ENCODE measurements at regions not wholly inside any gene's neighbourhood (a gene's known extent, or its start where the extent isn't known, plus 50 kb on each side); places are given as distances from the start of the nearest gene placed in this dataset.
"Not testable (repeated sequence)": the region's sequence is repeated elsewhere in the genome, so short reads cannot be mapped to it uniquely, and the experiment has no call there.

DNA sequence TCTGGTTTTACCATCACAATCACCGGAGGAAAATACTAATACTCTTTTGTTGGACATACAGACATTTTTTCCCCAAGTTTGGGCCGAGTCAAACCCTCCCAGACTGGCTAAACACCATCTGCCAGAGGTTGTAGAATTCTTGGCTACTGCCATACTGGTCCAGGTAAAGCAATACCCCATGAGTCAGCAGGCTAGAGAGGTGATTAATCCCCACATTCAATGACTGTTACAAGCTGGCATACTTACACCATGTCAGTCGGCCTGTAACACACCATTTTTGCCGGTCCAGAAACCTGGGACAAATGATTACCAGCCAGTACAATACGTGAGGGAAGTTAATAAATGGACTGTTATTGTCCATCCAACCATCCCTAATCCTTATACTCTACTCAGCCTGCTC lies 923.9 kb upstream of the AMELY start:
- Mint-ChIP-seq H3K27ac (no peak overlapping the region), H3K4me1 (ENCODE audit: low read depth) (no peaks in the 10 kb centered on the region), H3K9me3 (no peaks in the 10 kb centered on the region), H3K27me3 (ENCODE audit: low read depth) (no peaks in the 10 kb centered on the region), H3K36me3 (ENCODE audit: low read depth) (no peaks in the 10 kb centered on the region), H3K4me3 (no peak overlapping the region)
- no peak for DNase-seq (ENCODE audit: low spot score)

DNA sequence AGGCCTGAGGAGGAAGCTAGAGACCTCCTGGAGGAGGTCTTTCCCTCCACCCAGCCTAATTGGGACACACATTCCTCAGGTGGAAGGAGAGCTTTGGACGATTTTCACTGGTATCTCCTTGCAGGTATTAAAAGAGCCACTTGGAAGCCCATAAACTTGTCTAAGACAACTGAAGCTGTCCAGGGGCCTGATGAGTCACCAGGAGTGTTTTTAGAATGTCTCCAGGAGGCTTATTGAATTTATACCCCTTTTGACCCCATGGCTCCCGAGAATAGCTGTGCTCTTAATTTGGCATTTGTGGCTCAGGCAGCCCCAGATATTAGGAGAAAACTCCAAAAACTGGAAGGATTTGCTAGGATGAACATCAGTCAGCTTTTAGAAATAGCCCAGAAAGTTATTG lies 922.7 kb upstream of the AMELY start:
- Mint-ChIP-seq H3K9me3 (no peaks in the 10 kb centered on the region), H3K4me3 (no peak overlapping the region), H3K27ac (no peak overlapping the region), H3K27me3 (ENCODE audit: low read depth) (no peaks in the 10 kb centered on the region), H3K36me3 (ENCODE audit: low read depth) (no peaks in the 10 kb centered on the region), H3K4me1 (ENCODE audit: low read depth) (no peaks in the 10 kb centered on the region)
- no peak for DNase-seq (ENCODE audit: low spot score)

DNA sequence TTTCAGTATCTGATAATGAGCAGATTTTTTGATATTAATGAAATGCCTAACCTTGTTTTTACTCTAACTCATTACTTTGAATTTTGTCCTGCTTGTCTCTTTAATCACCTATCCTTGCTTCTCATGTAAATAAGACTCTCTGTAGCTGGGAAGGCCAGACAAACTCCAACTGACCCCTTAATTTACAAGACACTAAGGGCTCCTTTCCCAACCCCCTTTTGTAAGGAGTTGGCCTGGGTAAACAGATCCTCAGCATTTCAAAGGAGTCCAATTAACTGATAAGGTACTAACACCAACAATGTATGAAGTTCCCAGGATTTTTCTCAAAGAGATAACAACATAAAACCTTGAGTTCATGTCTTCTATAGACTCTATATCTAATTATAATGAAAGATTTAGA lies 919.3 kb upstream of the AMELY start:
- not testable (repeated sequence) for H3K27me3 Mint-ChIP-seq (ENCODE audit: low read depth); H3K4me1 Mint-ChIP-seq (ENCODE audit: low read depth); H3K4me3 Mint-ChIP-seq; H3K27ac Mint-ChIP-seq; H3K36me3 Mint-ChIP-seq (ENCODE audit: low read depth); DNase-seq (ENCODE audit: low spot score); H3K9me3 Mint-ChIP-seq

DNA sequence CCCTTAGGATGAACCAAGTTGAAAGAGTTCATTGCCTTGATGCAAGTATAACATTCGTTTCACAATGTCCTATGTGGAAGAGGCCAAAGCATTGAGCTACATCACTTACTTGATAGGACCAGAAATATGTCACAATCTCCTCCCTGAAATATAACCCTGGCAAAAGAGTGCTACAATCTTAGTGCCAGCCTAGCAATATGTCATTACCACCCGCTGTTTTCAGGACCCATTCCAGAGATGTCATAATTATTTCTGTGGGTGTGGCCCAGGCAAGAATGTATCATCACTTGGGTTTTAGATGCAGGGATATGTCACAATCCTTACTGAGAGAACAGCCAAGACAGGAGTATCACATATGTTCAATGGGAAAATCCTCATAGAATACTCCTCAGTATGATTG lies 915.0 kb upstream of the AMELY start:
- Mint-ChIP-seq H3K4me1 (ENCODE audit: low read depth) (no peaks in the 10 kb centered on the region), H3K27me3 (ENCODE audit: low read depth) (no peaks in the 10 kb centered on the region), H3K4me3 (no peak overlapping the region), H3K27ac (no peak overlapping the region), H3K9me3 (no peaks in the 10 kb centered on the region), H3K36me3 (ENCODE audit: low read depth) (no peaks in the 10 kb centered on the region)
- no peak for DNase-seq (ENCODE audit: low spot score)

DNA sequence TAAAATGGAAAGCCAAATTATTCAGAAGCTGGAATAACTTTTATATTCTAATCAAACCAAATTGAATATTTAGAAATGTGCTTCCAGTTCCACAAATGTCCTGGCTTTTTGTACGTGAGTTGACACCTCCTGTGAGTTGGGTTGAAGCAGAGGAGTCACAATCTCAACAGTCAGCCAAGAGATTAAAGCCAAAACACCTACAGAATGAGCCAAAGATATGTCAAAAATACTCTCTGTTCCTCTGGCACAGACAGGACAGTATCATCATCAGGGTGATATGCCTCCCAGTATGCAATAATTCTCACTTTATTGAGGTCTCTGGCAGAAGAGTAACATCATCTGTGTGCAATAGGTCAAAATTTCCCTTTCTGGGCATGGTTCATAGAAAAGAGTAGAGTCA lies 914.3 kb upstream of the AMELY start:
- Mint-ChIP-seq H3K27ac (no peak overlapping the region), H3K27me3 (ENCODE audit: low read depth) (no peaks in the 10 kb centered on the region), H3K36me3 (ENCODE audit: low read depth) (no peaks in the 10 kb centered on the region), H3K4me3 (no peak overlapping the region), H3K9me3 (no peaks in the 10 kb centered on the region), H3K4me1 (ENCODE audit: low read depth) (no peaks in the 10 kb centered on the region)
- DNase-seq (ENCODE audit: low spot score): no peak

DNA sequence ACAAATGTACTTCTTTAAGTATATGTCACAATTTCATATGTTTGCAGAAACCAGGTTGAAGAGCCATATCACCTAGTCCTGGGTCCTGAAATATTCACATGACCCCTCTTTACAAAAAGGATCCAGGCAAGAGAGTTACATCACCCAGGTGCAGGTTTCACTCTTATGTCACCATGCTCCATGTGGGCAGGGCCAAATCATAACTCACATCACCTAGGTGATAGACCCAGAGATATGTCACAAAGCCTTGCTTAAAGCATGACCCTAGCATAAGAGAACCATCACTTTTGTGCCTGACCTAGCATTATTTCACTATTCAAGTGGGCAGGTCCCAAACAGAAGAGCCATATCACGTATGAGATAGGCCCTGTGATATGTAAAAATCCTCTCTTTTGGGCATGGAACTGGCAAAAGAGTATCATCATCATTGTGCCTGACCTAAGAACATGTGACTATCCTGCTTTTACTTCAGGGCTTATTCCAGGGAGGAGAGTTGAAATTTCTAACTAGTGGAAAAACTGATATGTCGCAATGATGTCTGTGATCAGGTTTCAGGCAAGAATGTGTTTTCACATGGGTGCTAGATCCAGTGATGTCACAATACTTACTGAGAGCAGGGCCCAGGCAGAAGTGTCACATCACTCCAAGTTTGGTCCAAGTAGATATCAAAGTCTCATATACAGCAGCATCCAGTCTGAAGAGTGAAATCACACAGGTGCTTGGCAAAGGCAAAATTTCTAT lies 909.9 kb upstream of the AMELY start:
- Mint-ChIP-seq H3K36me3 (ENCODE audit: low read depth) (no peaks in the 10 kb centered on the region), H3K27me3 (ENCODE audit: low read depth) (no peaks in the 10 kb centered on the region), H3K4me3 (no peak overlapping the region), H3K27ac (no peak overlapping the region), H3K4me1 (ENCODE audit: low read depth) (no peaks in the 10 kb centered on the region), H3K9me3 (no peaks in the 10 kb centered on the region)
- DNase-seq (ENCODE audit: low spot score): no peak

DNA sequence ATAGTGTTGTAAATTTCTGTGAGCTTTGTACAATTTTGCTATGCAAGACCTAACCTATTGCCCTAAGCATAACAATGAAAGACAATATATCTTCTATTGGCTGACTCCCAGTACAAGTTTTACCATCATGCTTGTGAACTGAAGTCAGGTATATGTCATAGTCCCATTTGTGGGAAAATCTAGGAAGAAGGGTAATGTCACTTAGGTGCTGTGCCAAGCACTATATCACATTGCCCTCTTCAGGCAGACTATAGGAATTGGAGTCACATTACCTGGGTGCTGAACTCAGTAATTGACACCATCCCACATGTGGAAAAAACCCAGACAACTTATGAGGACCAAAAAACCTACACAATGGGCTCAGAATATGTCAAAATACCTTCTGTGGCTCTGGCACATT lies 907.4 kb upstream of the AMELY start:
- H3K27ac Mint-ChIP-seq: no peak overlapping the region
- H3K4me1 Mint-ChIP-seq (ENCODE audit: low read depth): peaks cover 3% of the 10 kb centered on the region
- no peaks in the 10 kb centered on the region for H3K27me3 Mint-ChIP-seq (ENCODE audit: low read depth)
- no peak overlapping the region for H3K4me3 Mint-ChIP-seq
- no peaks in the 10 kb centered on the region for H3K9me3 Mint-ChIP-seq
- H3K36me3 Mint-ChIP-seq (ENCODE audit: low read depth): no peaks in the 10 kb centered on the region
- no peak for DNase-seq (ENCODE audit: low spot score)

DNA sequence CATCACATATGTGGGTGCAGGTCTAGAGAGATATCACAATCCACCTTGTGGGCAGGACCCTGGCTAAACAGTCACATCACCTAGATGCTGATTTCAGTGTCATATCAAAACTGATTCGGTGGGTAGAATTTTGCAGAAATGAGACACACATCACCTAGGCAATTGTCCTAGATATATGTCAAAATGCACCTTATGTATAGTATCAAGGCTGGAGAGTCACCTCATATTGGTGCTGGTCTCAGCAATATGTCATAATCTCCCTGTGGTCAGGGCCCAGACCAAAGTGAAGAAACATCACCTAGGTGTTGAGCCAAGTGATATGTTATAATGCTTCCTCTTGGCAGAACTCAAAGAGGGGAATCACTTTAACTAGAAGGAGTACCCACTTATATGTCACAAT lies 905.0 kb upstream of the AMELY start:
- Mint-ChIP-seq H3K9me3 (no peaks in the 10 kb centered on the region), H3K27ac (no peak overlapping the region), H3K36me3 (ENCODE audit: low read depth) (no peaks in the 10 kb centered on the region), H3K4me3 (no peak overlapping the region), H3K4me1 (ENCODE audit: low read depth) (peaks cover 3% of the 10 kb centered on the region), H3K27me3 (ENCODE audit: low read depth) (no peaks in the 10 kb centered on the region)
- no peak for DNase-seq (ENCODE audit: low spot score)

DNA sequence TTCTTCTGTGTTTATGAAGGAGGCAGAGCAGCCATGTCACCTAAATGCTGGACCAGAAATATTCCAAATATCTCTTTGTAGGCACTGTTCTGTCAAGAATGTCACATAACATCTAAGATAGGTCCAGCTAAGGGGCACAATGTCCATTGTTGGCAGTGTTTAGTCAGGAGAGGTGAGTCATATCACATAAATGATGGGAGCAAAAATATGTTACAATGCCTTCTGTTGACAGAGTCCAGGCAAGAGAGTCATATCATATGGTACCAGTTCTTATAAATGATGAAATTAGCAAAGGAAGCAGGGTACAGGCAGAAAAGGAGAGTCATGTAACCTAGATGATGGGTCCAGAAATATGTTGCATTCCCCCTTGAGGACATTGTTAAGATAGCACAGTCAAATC lies 904.4 kb upstream of the AMELY start:
- DNase-seq (ENCODE audit: low spot score): no peak
- Mint-ChIP-seq H3K9me3 (no peaks in the 10 kb centered on the region), H3K4me3 (no peak overlapping the region), H3K4me1 (ENCODE audit: low read depth) (peaks cover 3% of the 10 kb centered on the region), H3K27me3 (ENCODE audit: low read depth) (no peaks in the 10 kb centered on the region), H3K27ac (no peak overlapping the region), H3K36me3 (ENCODE audit: low read depth) (no peaks in the 10 kb centered on the region)

DNA sequence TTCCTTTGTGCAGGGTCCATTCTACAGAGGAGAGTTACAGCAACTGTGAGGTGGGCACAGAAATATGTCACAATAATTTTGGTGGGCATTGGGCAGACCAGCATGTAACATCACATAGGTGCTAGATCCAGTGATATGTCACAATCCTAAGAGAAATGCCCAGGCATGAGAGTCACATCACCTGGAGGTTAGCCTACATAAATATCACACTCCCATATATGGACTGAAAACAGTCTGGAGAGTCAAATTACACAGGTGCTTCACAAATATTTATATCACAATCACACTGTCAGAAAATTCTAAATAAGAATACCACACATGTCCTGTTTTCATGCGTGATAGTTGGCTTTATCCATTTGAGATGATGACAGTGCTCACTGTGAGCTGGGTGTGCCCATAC lies 903.7 kb upstream of the AMELY start:
- Mint-ChIP-seq H3K4me1 (ENCODE audit: low read depth) (peaks cover 3% of the 10 kb centered on the region), H3K9me3 (no peaks in the 10 kb centered on the region), H3K4me3 (no peak overlapping the region), H3K27me3 (ENCODE audit: low read depth) (no peaks in the 10 kb centered on the region), H3K36me3 (ENCODE audit: low read depth) (no peaks in the 10 kb centered on the region), H3K27ac (no peak overlapping the region)
- no peak for DNase-seq (ENCODE audit: low spot score)

DNA sequence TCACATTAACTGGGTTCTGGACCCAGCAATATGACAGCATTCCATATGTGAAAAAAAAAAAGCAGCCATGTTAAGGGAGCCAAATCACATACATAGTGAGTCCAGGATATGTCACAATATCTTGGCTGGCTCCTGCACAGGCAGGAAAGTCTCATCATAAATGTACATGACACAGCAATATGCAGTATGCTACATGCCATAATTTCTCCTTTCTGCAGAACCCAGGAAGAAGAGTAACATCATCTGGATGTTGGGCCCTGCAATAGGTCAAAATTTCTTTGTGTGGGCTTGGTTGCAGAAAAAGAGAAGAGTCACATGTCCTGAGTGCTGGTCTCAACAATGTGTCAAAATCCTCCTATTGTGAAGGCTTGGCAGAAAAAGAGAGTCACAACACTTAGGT lies 902.8 kb upstream of the AMELY start:
- H3K4me3 Mint-ChIP-seq: no peak overlapping the region
- DNase-seq (ENCODE audit: low spot score): no peak
- H3K36me3 Mint-ChIP-seq (ENCODE audit: low read depth): no peaks in the 10 kb centered on the region
- no peaks in the 10 kb centered on the region for H3K9me3 Mint-ChIP-seq
- H3K27ac Mint-ChIP-seq: no peak overlapping the region
- no peaks in the 10 kb centered on the region for H3K27me3 Mint-ChIP-seq (ENCODE audit: low read depth)
- peaks cover 3% of the 10 kb centered on the region for H3K4me1 Mint-ChIP-seq (ENCODE audit: low read depth)

DNA sequence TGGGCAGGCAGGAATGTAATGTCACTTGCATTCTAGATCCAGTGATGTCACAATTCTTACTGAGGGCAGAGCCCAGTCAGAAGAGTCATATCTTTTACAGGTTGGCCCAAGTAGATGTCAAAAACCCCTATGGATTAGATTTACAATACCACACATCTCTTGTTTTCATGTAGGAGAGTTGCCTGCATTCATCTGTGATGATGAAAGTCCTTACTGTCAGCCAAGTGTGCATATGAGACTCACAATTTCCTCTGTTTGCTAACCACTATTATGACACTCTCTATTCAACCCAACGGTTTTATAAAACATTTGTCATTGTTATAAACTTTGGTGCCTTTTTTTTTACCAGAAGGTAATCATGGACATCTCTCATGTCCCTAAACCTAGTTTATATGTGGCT lies 898.8 kb upstream of the AMELY start:
- no peaks in the 10 kb centered on the region for H3K27me3 Mint-ChIP-seq (ENCODE audit: low read depth)
- no peak overlapping the region for H3K4me3 Mint-ChIP-seq
- H3K27ac Mint-ChIP-seq: no peak overlapping the region

DNA sequence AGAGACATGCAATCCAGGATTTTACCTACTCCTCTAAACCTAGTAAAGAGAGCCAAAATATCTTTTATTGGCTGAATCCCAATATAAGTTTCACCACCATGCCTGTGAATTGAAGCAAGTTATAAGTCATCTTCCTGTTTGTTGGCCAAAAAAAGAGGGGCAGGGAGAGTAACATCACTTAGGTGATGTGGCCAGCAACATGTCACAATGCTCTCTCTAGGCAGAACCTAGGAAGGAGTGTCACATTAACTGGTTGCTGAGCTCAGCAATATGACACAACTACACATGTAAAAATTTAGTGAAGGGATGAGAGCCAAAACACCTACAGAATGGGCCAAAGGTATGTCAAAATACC lies 895.9 kb upstream of the AMELY start:
- no peaks in the 10 kb centered on the region for H3K4me1 Mint-ChIP-seq (ENCODE audit: low read depth)
- H3K27ac Mint-ChIP-seq: no peak overlapping the region
- no peak overlapping the region for H3K4me3 Mint-ChIP-seq
- no peak for DNase-seq (ENCODE audit: low spot score)
- no peaks in the 10 kb centered on the region for H3K36me3 Mint-ChIP-seq (ENCODE audit: low read depth)
- H3K9me3 Mint-ChIP-seq: no peaks in the 10 kb centered on the region
- H3K27me3 Mint-ChIP-seq (ENCODE audit: low read depth): no peaks in the 10 kb centered on the region

More for the DNA sequence above, 898.8 kb upstream of the AMELY start:
- DNase-seq (ENCODE audit: low spot score): no peak
- no peaks in the 10 kb centered on the region for H3K4me1 Mint-ChIP-seq (ENCODE audit: low read depth)
- H3K9me3 Mint-ChIP-seq: no peaks in the 10 kb centered on the region
- H3K36me3 Mint-ChIP-seq (ENCODE audit: low read depth): no peaks in the 10 kb centered on the region

DNA sequence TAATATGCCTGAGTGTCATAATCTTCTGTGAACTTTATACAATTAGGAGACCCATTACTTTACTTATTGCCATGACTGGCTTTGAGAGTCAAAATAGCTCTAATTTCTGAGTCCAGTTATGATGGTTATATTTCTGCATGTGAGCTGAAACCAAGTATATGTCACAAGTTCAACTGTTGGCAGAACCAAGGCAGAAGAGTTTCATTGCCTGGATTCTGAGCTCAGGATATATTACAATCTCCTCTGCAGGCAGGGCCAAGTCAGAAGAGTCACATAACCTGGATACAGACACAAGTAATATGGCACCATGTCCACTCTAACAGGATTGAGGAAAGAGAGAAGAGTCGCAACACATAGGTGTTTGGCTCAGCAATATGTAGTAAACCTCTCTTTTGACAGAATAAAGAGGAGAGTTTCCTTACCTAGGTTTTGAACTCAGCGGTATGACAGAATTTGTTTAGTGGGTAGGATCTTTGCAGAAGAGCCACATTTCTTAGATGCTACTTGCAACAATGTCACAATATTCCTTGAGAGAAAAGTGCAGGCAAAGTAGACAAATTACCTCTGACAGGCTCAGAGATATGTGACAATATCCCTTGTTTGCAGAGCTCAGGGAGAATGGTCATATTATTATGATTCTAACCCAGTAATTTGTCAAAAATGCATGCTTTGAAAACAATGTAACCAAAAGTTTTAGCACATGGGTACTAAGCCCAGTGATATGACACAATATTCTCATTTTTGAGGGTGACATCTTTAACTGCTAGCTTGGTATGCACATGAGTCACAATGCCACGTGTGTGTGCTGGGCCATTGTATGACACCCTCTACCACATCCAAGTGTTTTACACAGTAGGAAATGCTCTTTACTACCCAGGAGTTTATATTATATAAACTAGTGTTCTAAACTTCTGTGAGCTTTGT lies 895.3 kb upstream of the AMELY start:
- Mint-ChIP-seq H3K27ac (no peak overlapping the region), H3K9me3 (no peaks in the 10 kb centered on the region), H3K27me3 (ENCODE audit: low read depth) (no peaks in the 10 kb centered on the region), H3K36me3 (ENCODE audit: low read depth) (no peaks in the 10 kb centered on the region), H3K4me3 (no peak overlapping the region), H3K4me1 (ENCODE audit: low read depth) (no peaks in the 10 kb centered on the region)
- DNase-seq (ENCODE audit: low spot score): no peak
